ENCODE measurements at regions not wholly inside any gene's neighbourhood (a gene's known extent, or its start where the extent isn't known, plus 50 kb on each side); places are given as distances from the start of the nearest gene placed in this dataset.

DNA sequence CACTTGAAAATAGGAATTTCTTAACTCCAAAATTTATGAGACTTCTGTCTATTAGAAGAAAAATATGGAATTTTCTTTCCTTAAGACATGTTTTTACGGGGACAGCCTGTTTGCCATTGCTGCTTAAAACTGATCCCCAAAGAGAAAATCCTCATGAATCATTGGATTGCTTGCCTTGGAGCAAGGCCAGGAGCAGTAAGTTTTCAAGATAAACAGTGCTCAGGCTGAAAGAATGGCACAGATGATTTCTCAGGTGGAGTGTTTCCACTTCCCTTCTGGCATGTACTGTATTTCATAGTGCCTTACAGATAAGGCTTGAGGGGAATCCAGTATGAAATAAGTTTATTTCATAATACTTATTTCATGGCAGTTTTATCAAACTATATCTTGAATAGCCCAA, 74.3 kb upstream of the MMADHC start:
- TF ChIP-seq, protein P1, sequence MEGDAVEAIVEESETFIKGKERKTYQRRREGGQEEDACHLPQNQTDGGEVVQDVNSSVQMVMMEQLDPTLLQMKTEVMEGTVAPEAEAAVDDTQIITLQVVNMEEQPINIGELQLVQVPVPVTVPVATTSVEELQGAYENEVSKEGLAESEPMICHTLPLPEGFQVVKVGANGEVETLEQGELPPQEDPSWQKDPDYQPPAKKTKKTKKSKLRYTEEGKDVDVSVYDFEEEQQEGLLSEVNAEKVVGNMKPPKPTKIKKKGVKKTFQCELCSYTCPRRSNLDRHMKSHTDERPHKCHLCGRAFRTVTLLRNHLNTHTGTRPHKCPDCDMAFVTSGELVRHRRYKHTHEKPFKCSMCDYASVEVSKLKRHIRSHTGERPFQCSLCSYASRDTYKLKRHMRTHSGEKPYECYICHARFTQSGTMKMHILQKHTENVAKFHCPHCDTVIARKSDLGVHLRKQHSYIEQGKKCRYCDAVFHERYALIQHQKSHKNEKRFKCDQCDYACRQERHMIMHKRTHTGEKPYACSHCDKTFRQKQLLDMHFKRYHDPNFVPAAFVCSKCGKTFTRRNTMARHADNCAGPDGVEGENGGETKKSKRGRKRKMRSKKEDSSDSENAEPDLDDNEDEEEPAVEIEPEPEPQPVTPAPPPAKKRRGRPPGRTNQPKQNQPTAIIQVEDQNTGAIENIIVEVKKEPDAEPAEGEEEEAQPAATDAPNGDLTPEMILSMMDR (conservative IDR thresholded peaks at IDR 0.05 in 1 of 2, IDR thresholded peaks at IDR 0.05 in 1 of 2; ENCODE audit: extremely low read depth in 1 of 2, insufficient read depth in 1 of 2, low read depth in 1 of 2, low read length in 2 of 2): no peak
- TF ChIP-seq EZH2 (IDR thresholded peaks at IDR 0.05; ENCODE audit: borderline replicate concordance, low read length): no peak
